HepG2 (cell line): ENCODE measurements at regions not wholly inside any gene's neighbourhood (a gene's known extent, or its start where the extent isn't known, plus 50 kb on each side); places are given as distances from the start of the nearest gene placed in this dataset.

Source experiments
- ATAC-seq: fragments of 200-7000 bp; cut with Tn5 transposase; 3 replicates; pipeline ENCODE4 v1.9.1; 2020; ENCODE audit warnings: mild to moderate bottlenecking, moderate library complexity
- BruUV-seq: library from RNA; stranded (reverse); fragments of 400-500 nt; replicated peaks from 2 replicates; lab custom pipeline; 2021; lab: Mats Ljungman, UMichigan
- CTCF ChIA-PET: fragments of 300-600 bp; formaldehyde crosslinking; extraction: SDS; loops from one replicate; lab custom pipeline; 2021; ENCODE audit warnings: low total read pairs, inconsistent platforms, low intra/inter-chr PET ratio; lab: Yijun Ruan, JAX
- POLR2A ChIA-PET: fragments of 350-600 bp; sonication (Branson Sonifier 250); formaldehyde crosslinking; loops from one replicate; lab custom pipeline; 2020; ENCODE audit warnings: antibody characterized with exemption, inconsistent platforms; lab: Yijun Ruan, JAX
- DNase-seq: peaks from one replicate; pipeline ENCODE4 v3.0.0-alpha.2; 2015; ENCODE audit warnings: low spot score
- FAIRE-seq: peaks from 3 replicates; lab custom pipeline; 2011; peaks lifted over from hg19 to GRCh38; lab: Jason Lieb, UNC
- H2AFZ ChIP-seq: one replicate; pipeline ENCODE4 v1.6.1; 2011; ENCODE audit warnings: low read length, inconsistent platforms
- H3K27ac ChIP-seq: fragments of 300-600 bp; 3 replicates; pipeline ENCODE4 v1.8.0; 2011; ENCODE audit warnings: mixed run types, mild to moderate bottlenecking, mixed read lengths, low read length, inconsistent platforms; ENCODE audit not compliant: insufficient read depth; ENCODE audit errors: extremely low read length
- H3K27me3 ChIP-seq, 2 experiments: fragments of 200-600 bp in 1 of 2; 2 replicates in 1 of 2; 3 replicates in 1 of 2; pipeline versions ENCODE4 v1.6.0 to v1.8.0; 2011; ENCODE audit warnings: low read length in 2 of 2, mild to moderate bottlenecking in 2 of 2, moderate library complexity in 2 of 2, inconsistent platforms in 1 of 2; ENCODE audit not compliant: insufficient read depth in 2 of 2, control insufficient read depth in 1 of 2
- H3K36me3 ChIP-seq, 2 experiments: fragments of 200-600 bp in 1 of 2; replicated peaks in 1 of 2; 2 replicates in 1 of 2; 3 replicates in 1 of 2; pipeline versions ENCODE4 v1.5.1 to v1.8.0; 2011; ENCODE audit warnings: low read length in 2 of 2, inconsistent platforms in 1 of 2; ENCODE audit not compliant: insufficient read depth in 2 of 2, control insufficient read depth in 1 of 2
- H3K4me1 ChIP-seq: 2 replicates; pipeline ENCODE4 v1.5.1; 2012; ENCODE audit warnings: low read length, inconsistent platforms; ENCODE audit not compliant: insufficient read depth
- H3K4me2 ChIP-seq: 2 replicates; pipeline ENCODE4 v1.6.0; 2011; ENCODE audit warnings: low read depth, low read length, inconsistent platforms
- H3K4me3 ChIP-seq, 3 experiments: fragments of 200-600 bp in 1 of 3; sonication (generic), shearing (Covaris generic) in 1 of 3; replicated peaks in 1 of 3; 2 replicates each; pipeline ENCODE4 v1.5.1; 2011 to 2016; ENCODE audit warnings: low read length in 3 of 3, inconsistent platforms in 2 of 3, low read depth in 2 of 3, mild to moderate bottlenecking in 2 of 3, control low read depth in 1 of 3, mixed read lengths in 1 of 3; ENCODE audit not compliant: insufficient read depth in 1 of 3
- H3K79me2 ChIP-seq: one replicate; pipeline ENCODE4 v1.6.1; 2011; ENCODE audit warnings: low read length, inconsistent platforms; ENCODE audit not compliant: insufficient read depth
- H3K9ac ChIP-seq: 2 replicates; pipeline ENCODE4 v1.6.0; 2011; ENCODE audit warnings: mild to moderate bottlenecking, low read depth, low read length, inconsistent platforms; ENCODE audit not compliant: insufficient read depth
- H3K9me3 ChIP-seq: 2 replicates; pipeline ENCODE4 v1.5.1; 2012; ENCODE audit warnings: mild to moderate bottlenecking, low read length
- H4K20me1 ChIP-seq: 2 replicates; pipeline ENCODE4 v1.6.0; 2011; ENCODE audit warnings: inconsistent platforms, mild to moderate bottlenecking, low read length, moderate library complexity; ENCODE audit not compliant: insufficient read depth
- CHCHD3 ChIP-seq: sonication (generic); formaldehyde crosslinking; IDR thresholded peaks from 2 replicates; pipeline ENCODE4 v1.8.0; 2022; ENCODE audit warnings: mild to moderate bottlenecking, missing genetic modification reagents, moderate library complexity
- FIP1L1 ChIP-seq: fragments of 200-400 bp; formaldehyde crosslinking; IDR thresholded peaks from 2 replicates; pipeline ENCODE4 v1.6.1; 2018; ENCODE audit warnings: low read depth, mild to moderate bottlenecking, low read length, moderate library complexity, borderline replicate concordance; ENCODE audit not compliant: insufficient read depth
- MED8 ChIP-seq: sonication (generic); formaldehyde crosslinking; IDR thresholded peaks from 2 replicates; pipeline ENCODE4 v1.8.1; 2023; ENCODE audit warnings: mild to moderate bottlenecking, missing genetic modification reagents; ENCODE audit not compliant: insufficient replicate concordance
- NR2F2 ChIP-seq: IDR thresholded peaks from 2 replicates; pipeline ENCODE4 v1.6.1; 2012; ENCODE audit warnings: low read depth, inconsistent platforms, borderline replicate concordance
- RFXANK ChIP-seq: IDR thresholded peaks from 2 replicates; pipeline ENCODE4 v1.6.1; 2016
- SOX5 ChIP-seq: IDR thresholded peaks from 2 replicates; pipeline ENCODE4 v1.6.1; 2016; ENCODE audit warnings: borderline replicate concordance
- WGBS: methylation state at CpG from one replicate; pipeline ENCODE4 v1.1.6; 2017; ENCODE audit warnings: low lambda C conversion rate; 5-methylcytosine and 5-hydroxymethylcytosine counted together
- in situ Hi-C: cut with HindIII; loops from 2 replicates; pipeline ENCODE4 v1.10.0; 2017; ENCODE audit warnings: low pct_unique_long_range_greater_than_20kb; ENCODE audit not compliant: extremely low pct_ligation_motif_present
- intact Hi-C: fragments of 100-400 bp; cut with micrococcal nuclease; formaldehyde crosslinking; loops from one replicate; pipeline ENCODE4 v1.10.0; 2022; ENCODE audit not compliant: unreplicated experiment
- TF ChIP-seq, protein P1 (sequence below): sonication (generic); formaldehyde crosslinking; IDR thresholded peaks from 2 replicates; pipeline ENCODE4 v1.9.0; 2021; ENCODE audit warnings: mild to moderate bottlenecking, missing genetic modification reagents
- TF ChIP-seq, protein P2 (sequence below): sonication (generic); formaldehyde crosslinking; IDR thresholded peaks from 2 replicates; pipeline ENCODE4 v1.9.0; 2021; ENCODE audit warnings: missing genetic modification reagents, borderline replicate concordance

DNA sequence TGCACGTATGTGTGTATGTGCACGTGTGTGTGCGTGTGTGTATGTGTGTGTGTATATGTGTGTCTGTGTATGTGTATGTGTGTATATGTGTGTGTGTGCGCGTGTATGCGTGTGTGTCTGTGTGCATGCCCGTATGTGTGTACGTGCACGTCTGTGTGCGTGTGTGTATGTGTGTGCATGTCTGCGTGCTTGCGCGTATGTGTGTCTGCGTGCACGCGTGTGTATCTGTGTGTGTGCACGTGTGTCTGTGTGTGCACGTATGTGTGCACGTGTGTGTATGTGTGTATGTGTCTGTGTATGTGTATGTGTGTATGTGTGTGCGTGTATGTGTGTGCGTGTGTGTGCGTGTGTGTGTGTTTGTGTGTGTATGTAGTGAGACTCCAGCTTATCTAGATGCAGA, 97.5 kb upstream of the SPATS2L start:
- WGBS: 84% methylated on average over 22 of the region's 22 CpGs
- Histone ChIP-seq H3K36me3 (no peaks in the 10 kb centered on the region), H3K9me3 (no peaks in the 10 kb centered on the region), H3K27me3 (no peaks in the 10 kb centered on the region), H4K20me1 (no peaks in the 10 kb centered on the region), H3K27ac (no peak overlapping the region), H3K4me2 (no peak overlapping the region), H3K4me3 (no peak overlapping the region), H3K79me2 (no peaks in the 10 kb centered on the region), H3K9ac (no peak overlapping the region), H3K4me1 (no peaks in the 10 kb centered on the region; the same call in 1 of the 2 replicates), H2AFZ (no peak overlapping the region)
- no peak for DNase-seq
- POLR2A ChIA-PET: interaction anchor here (1.3 kb wide), 1 partner anchor 97 kb away, joined by 4 read pairs; no protein-coding TSS in a partner anchor
- in situ Hi-C loops (no loop called here), intact Hi-C loops (no loop called here)
- TF ChIP-seq SOX5 (CRISPR knock-in tag): no peak
- no peak for TF ChIP-seq MED8 (CRISPR knock-in tag)
- TF ChIP-seq, protein P1, sequence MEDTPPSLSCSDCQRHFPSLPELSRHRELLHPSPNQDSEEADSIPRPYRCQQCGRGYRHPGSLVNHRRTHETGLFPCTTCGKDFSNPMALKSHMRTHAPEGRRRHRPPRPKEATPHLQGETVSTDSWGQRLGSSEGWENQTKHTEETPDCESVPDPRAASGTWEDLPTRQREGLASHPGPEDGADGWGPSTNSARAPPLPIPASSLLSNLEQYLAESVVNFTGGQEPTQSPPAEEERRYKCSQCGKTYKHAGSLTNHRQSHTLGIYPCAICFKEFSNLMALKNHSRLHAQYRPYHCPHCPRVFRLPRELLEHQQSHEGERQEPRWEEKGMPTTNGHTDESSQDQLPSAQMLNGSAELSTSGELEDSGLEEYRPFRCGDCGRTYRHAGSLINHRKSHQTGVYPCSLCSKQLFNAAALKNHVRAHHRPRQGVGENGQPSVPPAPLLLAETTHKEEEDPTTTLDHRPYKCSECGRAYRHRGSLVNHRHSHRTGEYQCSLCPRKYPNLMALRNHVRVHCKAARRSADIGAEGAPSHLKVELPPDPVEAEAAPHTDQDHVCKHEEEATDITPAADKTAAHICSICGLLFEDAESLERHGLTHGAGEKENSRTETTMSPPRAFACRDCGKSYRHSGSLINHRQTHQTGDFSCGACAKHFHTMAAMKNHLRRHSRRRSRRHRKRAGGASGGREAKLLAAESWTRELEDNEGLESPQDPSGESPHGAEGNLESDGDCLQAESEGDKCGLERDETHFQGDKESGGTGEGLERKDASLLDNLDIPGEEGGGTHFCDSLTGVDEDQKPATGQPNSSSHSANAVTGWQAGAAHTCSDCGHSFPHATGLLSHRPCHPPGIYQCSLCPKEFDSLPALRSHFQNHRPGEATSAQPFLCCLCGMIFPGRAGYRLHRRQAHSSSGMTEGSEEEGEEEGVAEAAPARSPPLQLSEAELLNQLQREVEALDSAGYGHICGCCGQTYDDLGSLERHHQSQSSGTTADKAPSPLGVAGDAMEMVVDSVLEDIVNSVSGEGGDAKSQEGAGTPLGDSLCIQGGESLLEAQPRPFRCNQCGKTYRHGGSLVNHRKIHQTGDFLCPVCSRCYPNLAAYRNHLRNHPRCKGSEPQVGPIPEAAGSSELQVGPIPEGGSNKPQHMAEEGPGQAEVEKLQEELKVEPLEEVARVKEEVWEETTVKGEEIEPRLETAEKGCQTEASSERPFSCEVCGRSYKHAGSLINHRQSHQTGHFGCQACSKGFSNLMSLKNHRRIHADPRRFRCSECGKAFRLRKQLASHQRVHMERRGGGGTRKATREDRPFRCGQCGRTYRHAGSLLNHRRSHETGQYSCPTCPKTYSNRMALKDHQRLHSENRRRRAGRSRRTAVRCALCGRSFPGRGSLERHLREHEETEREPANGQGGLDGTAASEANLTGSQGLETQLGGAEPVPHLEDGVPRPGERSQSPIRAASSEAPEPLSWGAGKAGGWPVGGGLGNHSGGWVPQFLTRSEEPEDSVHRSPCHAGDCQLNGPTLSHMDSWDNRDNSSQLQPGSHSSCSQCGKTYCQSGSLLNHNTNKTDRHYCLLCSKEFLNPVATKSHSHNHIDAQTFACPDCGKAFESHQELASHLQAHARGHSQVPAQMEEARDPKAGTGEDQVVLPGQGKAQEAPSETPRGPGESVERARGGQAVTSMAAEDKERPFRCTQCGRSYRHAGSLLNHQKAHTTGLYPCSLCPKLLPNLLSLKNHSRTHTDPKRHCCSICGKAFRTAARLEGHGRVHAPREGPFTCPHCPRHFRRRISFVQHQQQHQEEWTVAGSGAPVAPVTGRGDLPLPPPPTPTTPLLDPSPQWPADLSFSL: peak; percentile 51; the same call in 1 of the 2 replicates
- TF ChIP-seq CHCHD3 (CRISPR knock-in tag): no peak
- TF ChIP-seq NR2F2: no peak
- TF ChIP-seq FIP1L1: no peak
- TF ChIP-seq, protein P2, sequence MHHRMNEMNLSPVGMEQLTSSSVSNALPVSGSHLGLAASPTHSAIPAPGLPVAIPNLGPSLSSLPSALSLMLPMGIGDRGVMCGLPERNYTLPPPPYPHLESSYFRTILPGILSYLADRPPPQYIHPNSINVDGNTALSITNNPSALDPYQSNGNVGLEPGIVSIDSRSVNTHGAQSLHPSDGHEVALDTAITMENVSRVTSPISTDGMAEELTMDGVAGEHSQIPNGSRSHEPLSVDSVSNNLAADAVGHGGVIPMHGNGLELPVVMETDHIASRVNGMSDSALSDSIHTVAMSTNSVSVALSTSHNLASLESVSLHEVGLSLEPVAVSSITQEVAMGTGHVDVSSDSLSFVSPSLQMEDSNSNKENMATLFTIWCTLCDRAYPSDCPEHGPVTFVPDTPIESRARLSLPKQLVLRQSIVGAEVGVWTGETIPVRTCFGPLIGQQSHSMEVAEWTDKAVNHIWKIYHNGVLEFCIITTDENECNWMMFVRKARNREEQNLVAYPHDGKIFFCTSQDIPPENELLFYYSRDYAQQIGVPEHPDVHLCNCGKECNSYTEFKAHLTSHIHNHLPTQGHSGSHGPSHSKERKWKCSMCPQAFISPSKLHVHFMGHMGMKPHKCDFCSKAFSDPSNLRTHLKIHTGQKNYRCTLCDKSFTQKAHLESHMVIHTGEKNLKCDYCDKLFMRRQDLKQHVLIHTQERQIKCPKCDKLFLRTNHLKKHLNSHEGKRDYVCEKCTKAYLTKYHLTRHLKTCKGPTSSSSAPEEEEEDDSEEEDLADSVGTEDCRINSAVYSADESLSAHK (CRISPR knock-in tag): no peak
- TF ChIP-seq RFXANK: no peak
- CTCF ChIA-PET: no interaction called here
- no peak for FAIRE-seq
- ATAC-seq: no peak
- no TSS peak for BruUV-seq
